SK-N-SH (cell line): ENCODE measurements at regions not wholly inside any gene's neighbourhood (a gene's known extent, or its start where the extent isn't known, plus 50 kb on each side); places are given as distances from the start of the nearest gene placed in this dataset.

Source experiments
- CTCF ChIP-seq: fragments of 200-600 bp; sonication (generic); IDR thresholded peaks from 2 replicates; pipeline ENCODE4 v1.6.1; 2017; ENCODE audit warnings: antibody characterized with exemption, mild to moderate bottlenecking, moderate library complexity
- FOXM1 ChIP-seq: IDR thresholded peaks from 2 replicates; pipeline ENCODE4 v1.4.0; 2012; ENCODE audit warnings: low read depth, mild to moderate bottlenecking
- MAX ChIP-seq: IDR thresholded peaks from 2 replicates; pipeline ENCODE4 v1.4.0; 2012; ENCODE audit warnings: low read depth
- MXI1 ChIP-seq: IDR thresholded peaks from 2 replicates; pipeline ENCODE4 v1.6.1; 2012; ENCODE audit warnings: mild to moderate bottlenecking, low read depth, low read length, improper control_type of control experiment
- NFIC ChIP-seq: IDR thresholded peaks from 2 replicates; pipeline ENCODE4 v1.4.0; 2012; ENCODE audit warnings: borderline replicate concordance
- POLR2AphosphoS5 ChIP-seq: IDR thresholded peaks from 2 replicates; pipeline ENCODE4 v1.6.1; 2012; ENCODE audit warnings: low read depth, low read length
- RCOR1 ChIP-seq: fragments of 150-350 bp; IDR thresholded peaks from 2 replicates; pipeline ENCODE4 v1.6.1; 2017; ENCODE audit warnings: antibody characterized with exemption, low read length
- RXRA ChIP-seq: IDR thresholded peaks from 2 replicates; pipeline ENCODE4 v1.4.0; 2012; ENCODE audit warnings: low read depth, mild to moderate bottlenecking, borderline replicate concordance
- TEAD4 ChIP-seq: IDR thresholded peaks from 2 replicates; pipeline ENCODE4 v1.4.0; 2012; ENCODE audit warnings: mild to moderate bottlenecking, borderline replicate concordance; ENCODE audit not compliant: insufficient read depth
- ZBTB33 ChIP-seq: IDR thresholded peaks from 2 replicates; pipeline ENCODE4 v1.4.0; 2012; ENCODE audit warnings: low read depth, borderline replicate concordance
- TF ChIP-seq, protein P1 (sequence below): fragments of 150-350 bp; IDR thresholded peaks from 2 replicates; pipeline ENCODE4 v1.6.1; 2017; ENCODE audit warnings: antibody characterized with exemption, low read length, low read depth, borderline replicate concordance
- TF ChIP-seq, protein P2 (sequence below): IDR thresholded peaks from 2 replicates; pipeline ENCODE4 v1.4.0; 2012; ENCODE audit warnings: low read depth, borderline replicate concordance

DNA sequence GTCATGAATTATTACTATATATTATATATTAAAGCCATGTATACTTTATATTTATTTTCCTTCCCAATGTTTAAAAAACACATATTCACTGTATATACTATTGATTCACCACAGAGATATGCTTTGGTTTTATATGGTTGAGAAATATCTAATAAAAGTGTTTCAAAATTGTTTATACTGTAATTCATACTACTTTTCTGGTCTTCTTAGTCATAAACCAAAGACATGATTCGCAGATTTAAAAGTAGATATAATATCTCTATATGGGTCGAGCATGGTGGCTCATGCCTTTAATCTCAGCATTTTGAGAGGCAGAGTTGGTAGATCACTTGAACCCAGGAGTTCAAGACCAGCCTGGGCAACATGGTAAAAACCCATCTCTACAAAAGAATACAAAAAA, 738.4 kb downstream of the USP25 start:
- TF ChIP-seq CTCF = no peak
- TF ChIP-seq POLR2AphosphoS5 = no peak
- no peak for TF ChIP-seq FOXM1
- TF ChIP-seq, protein P1, sequence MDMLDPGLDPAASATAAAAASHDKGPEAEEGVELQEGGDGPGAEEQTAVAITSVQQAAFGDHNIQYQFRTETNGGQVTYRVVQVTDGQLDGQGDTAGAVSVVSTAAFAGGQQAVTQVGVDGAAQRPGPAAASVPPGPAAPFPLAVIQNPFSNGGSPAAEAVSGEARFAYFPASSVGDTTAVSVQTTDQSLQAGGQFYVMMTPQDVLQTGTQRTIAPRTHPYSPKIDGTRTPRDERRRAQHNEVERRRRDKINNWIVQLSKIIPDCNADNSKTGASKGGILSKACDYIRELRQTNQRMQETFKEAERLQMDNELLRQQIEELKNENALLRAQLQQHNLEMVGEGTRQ = no peak
- TF ChIP-seq MAX = no peak
- no peak for TF ChIP-seq RCOR1
- no peak for TF ChIP-seq NFIC
- TF ChIP-seq RXRA = no peak
- no peak for TF ChIP-seq TEAD4
- TF ChIP-seq MXI1 = no peak
- TF ChIP-seq, protein P2, sequence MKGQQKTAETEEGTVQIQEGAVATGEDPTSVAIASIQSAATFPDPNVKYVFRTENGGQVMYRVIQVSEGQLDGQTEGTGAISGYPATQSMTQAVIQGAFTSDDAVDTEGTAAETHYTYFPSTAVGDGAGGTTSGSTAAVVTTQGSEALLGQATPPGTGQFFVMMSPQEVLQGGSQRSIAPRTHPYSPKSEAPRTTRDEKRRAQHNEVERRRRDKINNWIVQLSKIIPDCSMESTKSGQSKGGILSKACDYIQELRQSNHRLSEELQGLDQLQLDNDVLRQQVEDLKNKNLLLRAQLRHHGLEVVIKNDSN = no peak
- no peak for TF ChIP-seq ZBTB33
